ENCODE measurements at regions not wholly inside any gene's neighbourhood (a gene's known extent, or its start where the extent isn't known, plus 50 kb on each side); places are given as distances from the start of the nearest gene placed in this dataset.
"Not testable (repeated sequence)": the region's sequence is repeated elsewhere in the genome, so short reads cannot be mapped to it uniquely, and the experiment has no call there.

- Histone ChIP-seq H3K27ac (ENCODE audit: low read depth, low read length) (peak overlapping the region; percentile 45), H3K9me3 (ENCODE audit: low read length) (no peaks in the 10 kb centered on the region), H3K36me3 (ENCODE audit: insufficient read depth, low read length) (no peaks in the 10 kb centered on the region), H3K4me1 (ENCODE audit: insufficient read depth, low read length) (peaks cover 11% of the 10 kb centered on the region), H3K27me3 (ENCODE audit: control insufficient read depth in 1 of 2, insufficient read depth in 2 of 2, low read length in 2 of 2) (no peaks in the 10 kb centered on the region), H3K9ac (ENCODE audit: low read length) (no peak overlapping the region), H3K4me3 (ENCODE audit: low read depth in 1 of 2, low read length in 2 of 2) (no peak overlapping the region)
Observed at GRCh38 chr1:96865731-96866685, 144.4 kb downstream of the PTBP2 start.

GRCh38 chr1:96872757-96873156 is 151.2 kb downstream of the PTBP2 start:
- Histone ChIP-seq H3K4me3 (ENCODE audit: low read depth in 1 of 2, low read length in 2 of 2) (no peak overlapping the region), H3K4me1 (ENCODE audit: insufficient read depth, low read length) (no peaks in the 10 kb centered on the region), H3K36me3 (ENCODE audit: insufficient read depth, low read length) (no peaks in the 10 kb centered on the region), H3K9ac (ENCODE audit: low read length) (no peak overlapping the region), H3K27ac (ENCODE audit: low read depth, low read length) (no peak overlapping the region), H3K27me3 (ENCODE audit: control insufficient read depth in 1 of 2, insufficient read depth in 2 of 2, low read length in 2 of 2) (no peaks in the 10 kb centered on the region), H3K9me3 (ENCODE audit: low read length) (no peaks in the 10 kb centered on the region)

GRCh38 chr1:96878640-96879039 is 157.1 kb downstream of the PTBP2 start:
- Histone ChIP-seq H3K9me3 (ENCODE audit: low read length) (no peaks in the 10 kb centered on the region), H3K27ac (ENCODE audit: low read depth, low read length) (no peak overlapping the region), H3K4me1 (ENCODE audit: insufficient read depth, low read length) (no peaks in the 10 kb centered on the region), H3K9ac (ENCODE audit: low read length) (no peak overlapping the region), H3K27me3 (ENCODE audit: control insufficient read depth in 1 of 2, insufficient read depth in 2 of 2, low read length in 2 of 2) (no peaks in the 10 kb centered on the region), H3K36me3 (ENCODE audit: insufficient read depth, low read length) (no peaks in the 10 kb centered on the region), H3K4me3 (ENCODE audit: low read depth in 1 of 2, low read length in 2 of 2) (no peak overlapping the region)

- Histone ChIP-seq H3K9me3 (ENCODE audit: low read length) (no peaks in the 10 kb centered on the region), H3K9ac (ENCODE audit: low read length) (no peak overlapping the region), H3K27me3 (ENCODE audit: control insufficient read depth in 1 of 2, insufficient read depth in 2 of 2, low read length in 2 of 2) (no peaks in the 10 kb centered on the region), H3K4me3 (ENCODE audit: low read depth in 1 of 2, low read length in 2 of 2) (no peak overlapping the region), H3K27ac (ENCODE audit: low read depth, low read length) (no peak overlapping the region), H3K4me1 (ENCODE audit: insufficient read depth, low read length) (no peaks in the 10 kb centered on the region), H3K36me3 (ENCODE audit: insufficient read depth, low read length) (no peaks in the 10 kb centered on the region)
Observed at GRCh38 chr1:96880626-96881025, 159.0 kb downstream of the PTBP2 start.

GRCh38 chr1:96882096-96882495 is 160.5 kb downstream of the PTBP2 start:
- H3K9ac ChIP-seq (ENCODE audit: low read length) = no peak overlapping the region
- H3K27ac ChIP-seq (ENCODE audit: low read depth, low read length) = no peak overlapping the region
- H3K9me3 ChIP-seq (ENCODE audit: low read length) = no peaks in the 10 kb centered on the region
- H3K4me3 ChIP-seq (ENCODE audit: low read depth in 1 of 2, low read length in 2 of 2) = no peak overlapping the region
- no peaks in the 10 kb centered on the region for H3K27me3 ChIP-seq (ENCODE audit: control insufficient read depth in 1 of 2, insufficient read depth in 2 of 2, low read length in 2 of 2)
- H3K36me3 ChIP-seq (ENCODE audit: insufficient read depth, low read length) = no peaks in the 10 kb centered on the region
- H3K4me1 ChIP-seq (ENCODE audit: insufficient read depth, low read length) = no peaks in the 10 kb centered on the region

- peaks cover 6% of the 10 kb centered on the region for H3K9me3 ChIP-seq (ENCODE audit: low read length)
Observed at GRCh38 chr1:96886474-96886873, 164.9 kb downstream of the PTBP2 start.

GRCh38 chr1:96887501-96887900 is 165.9 kb downstream of the PTBP2 start:
- no peaks in the 10 kb centered on the region for H3K27me3 ChIP-seq (ENCODE audit: control insufficient read depth in 1 of 2, insufficient read depth in 2 of 2, low read length in 2 of 2)
- no peaks in the 10 kb centered on the region for H3K4me1 ChIP-seq (ENCODE audit: insufficient read depth, low read length)
- H3K36me3 ChIP-seq (ENCODE audit: insufficient read depth, low read length) = no peaks in the 10 kb centered on the region
- H3K4me3 ChIP-seq (ENCODE audit: low read depth in 1 of 2, low read length in 2 of 2) = no peak overlapping the region
- peaks cover 6% of the 10 kb centered on the region for H3K9me3 ChIP-seq (ENCODE audit: low read length)
- H3K27ac ChIP-seq (ENCODE audit: low read depth, low read length) = no peak overlapping the region
- no peak overlapping the region for H3K9ac ChIP-seq (ENCODE audit: low read length)

More at GRCh38 chr1:96886474-96886873, 164.9 kb downstream of the PTBP2 start:
- Histone ChIP-seq H3K4me3 (ENCODE audit: low read depth in 1 of 2, low read length in 2 of 2) (no peak overlapping the region), H3K36me3 (ENCODE audit: insufficient read depth, low read length) (no peaks in the 10 kb centered on the region), H3K27ac (ENCODE audit: low read depth, low read length) (no peak overlapping the region), H3K27me3 (ENCODE audit: control insufficient read depth in 1 of 2, insufficient read depth in 2 of 2, low read length in 2 of 2) (no peaks in the 10 kb centered on the region), H3K9ac (ENCODE audit: low read length) (no peak overlapping the region), H3K4me1 (ENCODE audit: insufficient read depth, low read length) (no peaks in the 10 kb centered on the region)

GRCh38 chr1:96901783-96902363 is 180.3 kb downstream of the PTBP2 start:
- Histone ChIP-seq H3K9ac (ENCODE audit: low read length) (no peak overlapping the region), H3K27me3 (ENCODE audit: control insufficient read depth in 1 of 2, insufficient read depth in 2 of 2, low read length in 2 of 2) (no peaks in the 10 kb centered on the region), H3K4me1 (ENCODE audit: insufficient read depth, low read length) (no peaks in the 10 kb centered on the region), H3K36me3 (ENCODE audit: insufficient read depth, low read length) (no peaks in the 10 kb centered on the region), H3K27ac (ENCODE audit: low read depth, low read length) (no peak overlapping the region), H3K4me3 (ENCODE audit: low read depth in 1 of 2, low read length in 2 of 2) (no peak overlapping the region), H3K9me3 (ENCODE audit: low read length) (peaks cover 4% of the 10 kb centered on the region)

GRCh38 chr1:96912248-96912647 is 190.7 kb downstream of the PTBP2 start:
- H3K36me3 ChIP-seq (ENCODE audit: insufficient read depth, low read length) = no peaks in the 10 kb centered on the region

GRCh38 chr1:96915701-96916100 is 194.1 kb downstream of the PTBP2 start:
- not testable (repeated sequence) for H3K27me3 ChIP-seq (ENCODE audit: control insufficient read depth in 1 of 2, insufficient read depth in 2 of 2, low read length in 2 of 2); H3K9me3 ChIP-seq (ENCODE audit: low read length); H3K4me1 ChIP-seq (ENCODE audit: insufficient read depth, low read length); H3K27ac ChIP-seq (ENCODE audit: low read depth, low read length); H3K36me3 ChIP-seq (ENCODE audit: insufficient read depth, low read length); H3K9ac ChIP-seq (ENCODE audit: low read length); H3K4me3 ChIP-seq (ENCODE audit: low read depth in 1 of 2, low read length in 2 of 2)

More at GRCh38 chr1:96912248-96912647, 190.7 kb downstream of the PTBP2 start:
- no peak overlapping the region for H3K4me3 ChIP-seq (ENCODE audit: low read depth in 1 of 2, low read length in 2 of 2)
- H3K27me3 ChIP-seq (ENCODE audit: control insufficient read depth in 1 of 2, insufficient read depth in 2 of 2, low read length in 2 of 2) = no peaks in the 10 kb centered on the region
- no peaks in the 10 kb centered on the region for H3K9me3 ChIP-seq (ENCODE audit: low read length)
- no peak overlapping the region for H3K9ac ChIP-seq (ENCODE audit: low read length)
- peaks cover 4% of the 10 kb centered on the region for H3K4me1 ChIP-seq (ENCODE audit: insufficient read depth, low read length)
- no peak overlapping the region for H3K27ac ChIP-seq (ENCODE audit: low read depth, low read length)

GRCh38 chr1:96918406-96918805 is 196.8 kb downstream of the PTBP2 start:
- H3K4me1 ChIP-seq (ENCODE audit: insufficient read depth, low read length) = peaks cover 6% of the 10 kb centered on the region
- H3K9me3 ChIP-seq (ENCODE audit: low read length) = no peaks in the 10 kb centered on the region
- no peaks in the 10 kb centered on the region for H3K27me3 ChIP-seq (ENCODE audit: control insufficient read depth in 1 of 2, insufficient read depth in 2 of 2, low read length in 2 of 2)
- H3K36me3 ChIP-seq (ENCODE audit: insufficient read depth, low read length) = no peaks in the 10 kb centered on the region
- H3K27ac ChIP-seq (ENCODE audit: low read depth, low read length) = no peak overlapping the region
- no peak overlapping the region for H3K9ac ChIP-seq (ENCODE audit: low read length)
- H3K4me3 ChIP-seq (ENCODE audit: low read depth in 1 of 2, low read length in 2 of 2) = no peak overlapping the region
